Panc1 (cell line): ENCODE measurements at regions not wholly inside any gene's neighbourhood (a gene's known extent, or its start where the extent isn't known, plus 50 kb on each side); places are given as distances from the start of the nearest gene placed in this dataset.

Source experiments
- POLR2AphosphoS5 ChIP-seq: IDR thresholded peaks from 2 replicates; pipeline ENCODE4 v1.6.1; 2012; ENCODE audit warnings: mild to moderate bottlenecking, low read depth, low read length, moderate library complexity
- REST ChIP-seq, 2 experiments: IDR thresholded peaks; 2 replicates each; pipeline ENCODE4 v1.6.1; 2011 to 2012; ENCODE audit warnings: low read depth in 2 of 2, control low read depth in 1 of 2, low read length in 1 of 2, mild to moderate bottlenecking in 1 of 2, moderate library complexity in 1 of 2; ENCODE audit not compliant: insufficient read depth in 1 of 2
- SIN3A ChIP-seq: IDR thresholded peaks from 2 replicates; pipeline ENCODE4 v1.6.1; 2012; ENCODE audit warnings: low read depth, mild to moderate bottlenecking, low read length, moderate library complexity, borderline replicate concordance; ENCODE audit not compliant: insufficient read depth
- TF ChIP-seq, protein P1 (sequence below): fragments of 450-650 bp; IDR thresholded peaks from 2 replicates; pipeline ENCODE4 v1.5.1; 2017; ENCODE audit warnings: mild to moderate bottlenecking

- no peak for TF ChIP-seq POLR2AphosphoS5
- TF ChIP-seq, protein P1, sequence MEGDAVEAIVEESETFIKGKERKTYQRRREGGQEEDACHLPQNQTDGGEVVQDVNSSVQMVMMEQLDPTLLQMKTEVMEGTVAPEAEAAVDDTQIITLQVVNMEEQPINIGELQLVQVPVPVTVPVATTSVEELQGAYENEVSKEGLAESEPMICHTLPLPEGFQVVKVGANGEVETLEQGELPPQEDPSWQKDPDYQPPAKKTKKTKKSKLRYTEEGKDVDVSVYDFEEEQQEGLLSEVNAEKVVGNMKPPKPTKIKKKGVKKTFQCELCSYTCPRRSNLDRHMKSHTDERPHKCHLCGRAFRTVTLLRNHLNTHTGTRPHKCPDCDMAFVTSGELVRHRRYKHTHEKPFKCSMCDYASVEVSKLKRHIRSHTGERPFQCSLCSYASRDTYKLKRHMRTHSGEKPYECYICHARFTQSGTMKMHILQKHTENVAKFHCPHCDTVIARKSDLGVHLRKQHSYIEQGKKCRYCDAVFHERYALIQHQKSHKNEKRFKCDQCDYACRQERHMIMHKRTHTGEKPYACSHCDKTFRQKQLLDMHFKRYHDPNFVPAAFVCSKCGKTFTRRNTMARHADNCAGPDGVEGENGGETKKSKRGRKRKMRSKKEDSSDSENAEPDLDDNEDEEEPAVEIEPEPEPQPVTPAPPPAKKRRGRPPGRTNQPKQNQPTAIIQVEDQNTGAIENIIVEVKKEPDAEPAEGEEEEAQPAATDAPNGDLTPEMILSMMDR, result no peak
- TF ChIP-seq SIN3A, result no peak
- TF ChIP-seq REST (IDR thresholded peaks at IDR 0.05; ENCODE audit: insufficient read depth in 1 of 2, low read depth in 2 of 2, low read length in 1 of 2), result no peak
Measured at GRCh38 chr9:22838266-22838665, 391.6 kb downstream of the DMRTA1 start.
